Trophoblast cell (in vitro differentiated cells and primary cell): ENCODE measurements at regions not wholly inside any gene's neighbourhood (a gene's known extent, or its start where the extent isn't known, plus 50 kb on each side); places are given as distances from the start of the nearest gene placed in this dataset.

ENCODE experiments used
- DNase-seq, 2 donors: peaks; one replicate each; pipeline ENCODE4 v3.0.0-alpha.2; 2016
- H2AFZ ChIP-seq: 2 replicates; pipeline ENCODE4 v1.6.1; 2013; ENCODE audit warnings: low read length, moderate library complexity, mild to moderate bottlenecking; ENCODE audit not compliant: insufficient read depth, poor library complexity
- H2AK5ac ChIP-seq: 2 replicates; pipeline ENCODE4 v1.6.1; 2013; ENCODE audit warnings: mild to moderate bottlenecking, low read length
- H2BK120ac ChIP-seq: 2 replicates; pipeline ENCODE4 v1.6.1; 2013; ENCODE audit warnings: low read length, mild to moderate bottlenecking, moderate library complexity; ENCODE audit not compliant: insufficient read depth, poor library complexity
- H2BK12ac ChIP-seq: 2 replicates; pipeline ENCODE4 v1.6.1; 2013; ENCODE audit warnings: mild to moderate bottlenecking, low read length, moderate library complexity
- H2BK5ac ChIP-seq: 2 replicates; pipeline ENCODE4 v1.6.1; 2013; ENCODE audit warnings: low read length, low read depth, moderate library complexity, mild to moderate bottlenecking; ENCODE audit not compliant: poor library complexity
- H3K14ac ChIP-seq: 2 replicates; pipeline ENCODE4 v1.6.1; 2013; ENCODE audit warnings: mild to moderate bottlenecking, low read length
- H3K18ac ChIP-seq: 2 replicates; pipeline ENCODE4 v1.6.1; 2013; ENCODE audit warnings: mild to moderate bottlenecking, low read length
- H3K23ac ChIP-seq: 2 replicates; pipeline ENCODE4 v1.6.1; 2013; ENCODE audit warnings: low read length
- H3K27ac ChIP-seq: 2 replicates; pipeline ENCODE4 v1.5.1; 2013; ENCODE audit warnings: low read depth, mild to moderate bottlenecking, inconsistent platforms, low read length, moderate library complexity
- H3K27me3 ChIP-seq: 2 replicates; pipeline ENCODE4 v1.6.1; 2013; ENCODE audit warnings: inconsistent platforms, mild to moderate bottlenecking, low read length, moderate library complexity; ENCODE audit not compliant: insufficient read depth
- H3K36me3 ChIP-seq, 2 experiments: 1 replicate in 1 of 2; 2 replicates in 1 of 2; pipeline ENCODE4 v1.6.1; 2013; ENCODE audit warnings: low read length in 2 of 2, mild to moderate bottlenecking in 2 of 2, moderate library complexity in 1 of 2; ENCODE audit not compliant: insufficient read depth in 2 of 2, control insufficient read depth in 1 of 2
- H3K4ac ChIP-seq: 2 replicates; pipeline ENCODE4 v1.6.1; 2013; ENCODE audit warnings: low read depth, mild to moderate bottlenecking, low read length, moderate library complexity
- H3K4me1 ChIP-seq, 2 experiments: 1 replicate in 1 of 2; 2 replicates in 1 of 2; pipeline ENCODE4 v1.6.1; 2013; ENCODE audit warnings: low read length in 2 of 2, mild to moderate bottlenecking in 2 of 2, moderate library complexity in 1 of 2; ENCODE audit not compliant: insufficient read depth in 2 of 2, control insufficient read depth in 1 of 2
- H3K4me2 ChIP-seq: 2 replicates; pipeline ENCODE4 v1.6.1; 2013; ENCODE audit warnings: inconsistent platforms, mild to moderate bottlenecking, low read length, moderate library complexity
- H3K4me3 ChIP-seq: 2 replicates; pipeline ENCODE4 v1.5.1; 2013; ENCODE audit warnings: mild to moderate bottlenecking, low read depth, low read length, inconsistent platforms
- H3K79me1 ChIP-seq: one replicate; pipeline ENCODE4 v1.6.1; 2013; ENCODE audit warnings: low read length
- H3K79me2 ChIP-seq: 2 replicates; pipeline ENCODE4 v1.6.1; 2013; ENCODE audit warnings: low read length, mild to moderate bottlenecking; ENCODE audit not compliant: control insufficient read depth, insufficient read depth, poor library complexity
- H3K9ac ChIP-seq: 2 replicates; pipeline ENCODE4 v1.6.1; 2013; ENCODE audit warnings: mild to moderate bottlenecking, low read length
- H3K9me3 ChIP-seq: 2 replicates; pipeline ENCODE4 v1.6.1; 2013; ENCODE audit warnings: low read depth, mild to moderate bottlenecking, control low read depth, inconsistent platforms, low read length; ENCODE audit not compliant: insufficient read depth
- H4K12ac ChIP-seq: 2 replicates; pipeline ENCODE4 v1.6.1; 2013; ENCODE audit warnings: low read depth, mild to moderate bottlenecking, low read length, moderate library complexity
- H4K8ac ChIP-seq: 2 replicates; pipeline ENCODE4 v1.6.1; 2013; ENCODE audit warnings: low read depth, mild to moderate bottlenecking, low read length, moderate library complexity
- H4K91ac ChIP-seq: one replicate; pipeline ENCODE4 v1.6.1; 2013; ENCODE audit warnings: low read depth, mild to moderate bottlenecking, low read length, moderate library complexity
- WGBS: extraction: QIAGEN DNeasy Blood & Tissue Kit; methylation state at CpG from one replicate; pipeline ENCODE4 v1.1.7; 2013; ENCODE audit warnings: missing lambda C conversion rate; ENCODE audit not compliant: insufficient read length, insufficient coverage; ENCODE audit errors: extremely low coverage; 5-methylcytosine and 5-hydroxymethylcytosine counted together

- WGBS, result no CpG with 5 or more reads among the region's 5 CpGs
- Histone ChIP-seq H4K91ac (no peak overlapping the region), H4K12ac (no peak overlapping the region), H3K4me3 (no peak overlapping the region), H3K79me1 (no peaks in the 10 kb centered on the region), H3K9me3 (no peaks in the 10 kb centered on the region), H2AK5ac (no peak overlapping the region), H3K27ac (no peak overlapping the region), H3K27me3 (no peaks in the 10 kb centered on the region), H3K9ac (no peak overlapping the region), H3K79me2 (no peaks in the 10 kb centered on the region), H2BK120ac (no peak overlapping the region), H3K4me1 (no peaks in the 10 kb centered on the region), H3K4ac (no peak overlapping the region), H3K18ac (no peak overlapping the region), H2AFZ (no peak overlapping the region), H3K4me2 (no peak overlapping the region), H2BK5ac (no peak overlapping the region), H3K14ac (no peak overlapping the region), H3K36me3 (no peaks in the 10 kb centered on the region), H2BK12ac (no peak overlapping the region), H4K8ac (no peak overlapping the region), H3K23ac (no peak overlapping the region)
- DNase-seq, result no peak
Observed at GRCh38 chr2:35063836-35064235, 1291.7 kb upstream of the CRIM1 start.

GRCh38 chr2:35035883-35036282, 1319.7 kb upstream of the CRIM1 start:
- Histone ChIP-seq H4K8ac (no peak overlapping the region), H3K23ac (no peak overlapping the region), H3K36me3 (no peaks in the 10 kb centered on the region), H3K4me1 (no peaks in the 10 kb centered on the region), H2AFZ (no peak overlapping the region), H3K79me2 (no peaks in the 10 kb centered on the region), H3K9me3 (peaks cover 2% of the 10 kb centered on the region), H2BK5ac (no peak overlapping the region), H4K12ac (no peak overlapping the region), H3K18ac (no peak overlapping the region), H2BK12ac (no peak overlapping the region), H3K9ac (no peak overlapping the region), H2AK5ac (no peak overlapping the region), H3K79me1 (no peaks in the 10 kb centered on the region), H3K27ac (no peak overlapping the region), H4K91ac (no peak overlapping the region), H3K14ac (no peak overlapping the region), H3K27me3 (no peaks in the 10 kb centered on the region), H2BK120ac (no peak overlapping the region), H3K4ac (no peak overlapping the region), H3K4me2 (no peak overlapping the region), H3K4me3 (no peak overlapping the region)
- WGBS, result no CpG with 5 or more reads among the region's 3 CpGs
- DNase-seq, result no peak

- no peak overlapping the region for H4K8ac ChIP-seq
- no peak overlapping the region for H4K12ac ChIP-seq
- H2BK5ac ChIP-seq, result no peak overlapping the region
- no peak overlapping the region for H3K4ac ChIP-seq
- DNase-seq, result no peak
- no peak overlapping the region for H2AK5ac ChIP-seq
- H3K18ac ChIP-seq, result no peak overlapping the region
- H4K91ac ChIP-seq, result no peak overlapping the region
- peaks cover 2% of the 10 kb centered on the region for H3K9me3 ChIP-seq
- WGBS, result no CpG with 5 or more reads among the region's 4 CpGs
- no peaks in the 10 kb centered on the region for H3K79me1 ChIP-seq
- H3K27ac ChIP-seq, result no peak overlapping the region
- H3K4me1 ChIP-seq, result no peaks in the 10 kb centered on the region
- no peaks in the 10 kb centered on the region for H3K36me3 ChIP-seq
- H3K9ac ChIP-seq, result no peak overlapping the region
- no peaks in the 10 kb centered on the region for H3K27me3 ChIP-seq
- H2BK120ac ChIP-seq, result no peak overlapping the region
- no peak overlapping the region for H3K14ac ChIP-seq
- no peak overlapping the region for H2AFZ ChIP-seq
- no peak overlapping the region for H3K4me3 ChIP-seq
- no peaks in the 10 kb centered on the region for H3K79me2 ChIP-seq
- H3K23ac ChIP-seq, result no peak overlapping the region
- no peak overlapping the region for H3K4me2 ChIP-seq
- no peak overlapping the region for H2BK12ac ChIP-seq
Observed at GRCh38 chr2:35033748-35034147, 1321.8 kb upstream of the CRIM1 start.

GRCh38 chr2:35023545-35023944, 1332.0 kb upstream of the CRIM1 start:
- no peak overlapping the region for H2AK5ac ChIP-seq
- no peak overlapping the region for H4K8ac ChIP-seq
- H2AFZ ChIP-seq, result no peak overlapping the region
- no peak overlapping the region for H3K4me3 ChIP-seq
- no peaks in the 10 kb centered on the region for H3K79me1 ChIP-seq
- no peak overlapping the region for H4K12ac ChIP-seq
- no peak overlapping the region for H3K18ac ChIP-seq
- H2BK5ac ChIP-seq, result no peak overlapping the region
- no peak overlapping the region for H4K91ac ChIP-seq
- no peaks in the 10 kb centered on the region for H3K79me2 ChIP-seq
- H3K27me3 ChIP-seq, result no peaks in the 10 kb centered on the region
- no peaks in the 10 kb centered on the region for H3K4me1 ChIP-seq
- no peak overlapping the region for H3K4ac ChIP-seq
- DNase-seq, result no peak
- H3K36me3 ChIP-seq, result no peaks in the 10 kb centered on the region
- no peak overlapping the region for H3K14ac ChIP-seq
- no peak overlapping the region for H3K27ac ChIP-seq
- no peak overlapping the region for H2BK120ac ChIP-seq
- H3K9me3 ChIP-seq, result no peaks in the 10 kb centered on the region
- H2BK12ac ChIP-seq, result no peak overlapping the region
- no peak overlapping the region for H3K4me2 ChIP-seq
- no peak overlapping the region for H3K23ac ChIP-seq
- no peak overlapping the region for H3K9ac ChIP-seq

GRCh38 chr2:35000453-35000852, 1355.1 kb upstream of the CRIM1 start:
- H3K4ac ChIP-seq, result no peak overlapping the region
- H2AK5ac ChIP-seq, result no peak overlapping the region
- H3K79me1 ChIP-seq, result no peaks in the 10 kb centered on the region
- DNase-seq, result no peak
- no peaks in the 10 kb centered on the region for H3K9me3 ChIP-seq
- H3K27ac ChIP-seq, result no peak overlapping the region
- H3K4me3 ChIP-seq, result no peak overlapping the region
- H2BK12ac ChIP-seq, result no peak overlapping the region
- H3K79me2 ChIP-seq, result no peaks in the 10 kb centered on the region
- H3K4me2 ChIP-seq, result no peak overlapping the region
- no peak overlapping the region for H2AFZ ChIP-seq
- no peak overlapping the region for H3K23ac ChIP-seq
- H3K36me3 ChIP-seq, result no peaks in the 10 kb centered on the region
- no CpG with 5 or more reads among the region's 1 CpG for WGBS
- no peaks in the 10 kb centered on the region for H3K4me1 ChIP-seq
- no peak overlapping the region for H2BK120ac ChIP-seq
- no peak overlapping the region for H2BK5ac ChIP-seq
- H3K9ac ChIP-seq, result no peak overlapping the region
- no peak overlapping the region for H4K91ac ChIP-seq
- no peak overlapping the region for H4K8ac ChIP-seq
- H3K18ac ChIP-seq, result no peak overlapping the region
- H4K12ac ChIP-seq, result no peak overlapping the region
- H3K27me3 ChIP-seq, result no peaks in the 10 kb centered on the region
- H3K14ac ChIP-seq, result no peak overlapping the region
